Nephron (organoid): ENCODE measurements at regions not wholly inside any gene's neighbourhood (a gene's known extent, or its start where the extent isn't known, plus 50 kb on each side); places are given as distances from the start of the nearest gene placed in this dataset.

Experiments used
- H3K27ac Mint-ChIP-seq, 3 experiments: 2 replicates each; pipeline ENCODE4 v1.8.0; 2020; ENCODE audit warnings: mixed read lengths in 3 of 3, mild to moderate bottlenecking in 2 of 3, moderate library complexity in 1 of 3
- H3K27me3 Mint-ChIP-seq: 2 replicates; pipeline ENCODE4 v1.8.0; 2021; ENCODE audit warnings: low read depth, mild to moderate bottlenecking, moderate library complexity, mixed read lengths
- H3K36me3 Mint-ChIP-seq: 2 replicates; pipeline ENCODE4 v1.8.0; 2020; ENCODE audit warnings: low read depth, mixed read lengths
- H3K4me1 Mint-ChIP-seq: 2 replicates; pipeline ENCODE4 v1.8.0; 2020; ENCODE audit warnings: mixed read lengths
- H3K4me3 Mint-ChIP-seq, 3 experiments: 2 replicates each; pipeline ENCODE4 v1.8.0; 2020; ENCODE audit warnings: mild to moderate bottlenecking in 3 of 3, mixed read lengths in 3 of 3, moderate library complexity in 2 of 3
- H3K9me3 Mint-ChIP-seq: 2 replicates; pipeline ENCODE4 v1.8.0; 2020; ENCODE audit warnings: mixed read lengths
- CTCF ChIP-seq, 3 experiments: fragments of 200-600 bp; sonication (generic); IDR thresholded peaks; one replicate each; pipeline ENCODE4 v1.5.0; 2021; ENCODE audit warnings: antibody characterized with exemption in 3 of 3; ENCODE audit not compliant: unreplicated experiment in 3 of 3

GRCh38 chr2:41695198-41696113, 352.4 kb upstream of the PKDCC start:
- Mint-ChIP-seq H3K36me3 (no peaks in the 10 kb centered on the region), H3K27me3 (no peaks in the 10 kb centered on the region), H3K4me3 (no peak overlapping the region), H3K4me1 (peaks cover 10% of the 10 kb centered on the region), H3K27ac (peak overlapping the region in 1 of 3 experiments; percentile 45), H3K9me3 (no peaks in the 10 kb centered on the region)
- TF ChIP-seq CTCF (IDR thresholded peaks at IDR 0.05; ENCODE audit: unreplicated experiment in 3 of 3) = no peak

- H3K27ac Mint-ChIP-seq = no peak overlapping the region
- no peaks in the 10 kb centered on the region for H3K27me3 Mint-ChIP-seq
- H3K4me3 Mint-ChIP-seq = no peak overlapping the region
- no peak for TF ChIP-seq CTCF (IDR thresholded peaks at IDR 0.05; ENCODE audit: unreplicated experiment in 3 of 3)
- H3K36me3 Mint-ChIP-seq = no peaks in the 10 kb centered on the region
- H3K4me1 Mint-ChIP-seq = peaks cover 10% of the 10 kb centered on the region
- no peaks in the 10 kb centered on the region for H3K9me3 Mint-ChIP-seq
Measured at GRCh38 chr2:41697389-41697788, 350.4 kb upstream of the PKDCC start.

- Mint-ChIP-seq H3K4me1 (peaks cover 10% of the 10 kb centered on the region), H3K27me3 (no peaks in the 10 kb centered on the region), H3K9me3 (no peaks in the 10 kb centered on the region), H3K36me3 (no peaks in the 10 kb centered on the region), H3K4me3 (peak overlapping the region in 2 of 3 experiments; percentile 35 to 60), H3K27ac (peak overlapping the region; percentile 30 to 71 (median 67))
- peak; percentile 82 to 87 (median 86) for TF ChIP-seq CTCF (IDR thresholded peaks at IDR 0.05; ENCODE audit: unreplicated experiment in 3 of 3)
Measured at GRCh38 chr2:41698678-41699422, 349.0 kb upstream of the PKDCC start.

- Mint-ChIP-seq H3K4me1 (peaks cover 10% of the 10 kb centered on the region), H3K9me3 (no peaks in the 10 kb centered on the region), H3K4me3 (no peak overlapping the region), H3K27me3 (no peaks in the 10 kb centered on the region), H3K36me3 (no peaks in the 10 kb centered on the region), H3K27ac (no peak overlapping the region)
- no peak for TF ChIP-seq CTCF (IDR thresholded peaks at IDR 0.05; ENCODE audit: unreplicated experiment in 3 of 3)
Measured at GRCh38 chr2:41701231-41701630, 346.6 kb upstream of the PKDCC start.

GRCh38 chr2:41703123-41703522, 344.7 kb upstream of the PKDCC start:
- no peaks in the 10 kb centered on the region for H3K27me3 Mint-ChIP-seq
- TF ChIP-seq CTCF (IDR thresholded peaks at IDR 0.05; ENCODE audit: unreplicated experiment in 3 of 3) = no peak
- no peaks in the 10 kb centered on the region for H3K9me3 Mint-ChIP-seq
- peaks cover 9% of the 10 kb centered on the region for H3K4me1 Mint-ChIP-seq
- H3K4me3 Mint-ChIP-seq = no peak overlapping the region
- H3K27ac Mint-ChIP-seq = no peak overlapping the region
- H3K36me3 Mint-ChIP-seq = no peaks in the 10 kb centered on the region
